DMS79 (cell line): ENCODE measurements at regions not wholly inside any gene's neighbourhood (a gene's known extent, or its start where the extent isn't known, plus 50 kb on each side); places are given as distances from the start of the nearest gene placed in this dataset.

Source experiments
- DNase-seq: peaks from one replicate; lab custom pipeline; 2025; lab: John Stamatoyannopoulos, UW

DNA sequence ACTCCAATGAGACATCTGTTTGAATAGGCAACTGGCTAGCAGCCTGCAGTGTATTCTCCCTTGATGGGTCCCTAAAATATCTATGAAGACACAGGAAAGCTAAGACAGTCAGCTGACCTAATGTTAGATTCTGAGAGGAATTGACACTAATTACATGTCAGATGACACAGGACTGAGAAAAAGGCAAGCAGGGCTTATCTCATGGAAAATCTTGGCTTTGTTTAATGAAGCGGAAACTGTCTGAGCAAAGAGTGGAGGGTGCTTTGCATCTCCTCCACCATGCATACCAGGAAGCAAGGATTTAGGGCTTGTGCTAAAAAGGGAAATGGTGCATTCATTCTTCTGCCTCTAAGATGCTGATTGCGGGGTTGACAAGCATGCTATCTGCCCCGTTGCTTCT lies 135.5 kb upstream of the GLI3 start:
- no peak for DNase-seq

DNA sequence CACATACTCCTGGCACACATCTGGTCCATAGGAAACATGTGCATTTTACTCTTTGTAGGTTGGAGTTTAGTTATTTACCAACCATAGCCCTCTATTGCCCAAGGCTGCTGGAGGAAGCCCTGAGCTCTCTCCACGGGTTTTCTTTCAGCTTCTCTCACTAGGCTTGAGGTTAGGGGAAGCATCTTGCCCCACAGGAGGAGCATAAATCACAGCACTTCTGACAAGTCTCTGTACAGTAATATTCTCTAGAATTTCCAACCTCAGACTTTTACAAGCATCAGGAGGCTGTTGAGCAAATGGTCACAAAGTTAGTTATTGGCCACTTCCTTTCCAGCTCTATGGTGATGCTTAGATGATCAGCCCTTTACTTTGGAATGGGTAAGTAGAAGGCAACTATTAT lies 122.9 kb upstream of the GLI3 start:
- no peak for DNase-seq

DNA sequence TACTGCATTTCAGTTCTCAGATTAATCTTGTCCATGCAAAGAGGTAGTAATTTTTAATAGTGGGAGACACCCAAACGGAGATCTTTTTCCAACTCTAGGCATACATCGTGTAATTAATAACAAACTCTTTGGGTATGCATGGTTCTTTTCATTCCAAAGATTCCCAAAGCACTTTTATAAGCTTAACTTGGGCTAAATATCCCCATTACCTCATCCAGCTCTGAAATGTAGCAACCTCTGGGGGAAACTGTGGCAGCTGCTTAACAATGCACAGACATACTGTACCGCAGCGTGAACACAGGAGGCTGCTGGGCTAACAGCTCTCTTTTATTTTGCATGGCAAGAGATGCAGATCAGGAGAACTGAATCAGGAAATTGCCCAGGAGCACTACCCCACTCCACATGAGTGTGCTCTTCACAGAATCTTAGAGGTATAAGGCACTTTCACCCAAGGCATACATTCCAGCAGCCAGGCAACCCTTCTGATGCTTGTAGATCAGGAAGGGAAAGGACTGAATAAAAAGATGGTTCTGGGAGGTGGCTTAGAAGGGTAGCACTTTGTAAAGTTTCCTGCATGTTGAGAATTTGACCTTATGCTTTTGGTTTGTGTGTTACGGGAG lies 114.4 kb upstream of the GLI3 start:
- no peak for DNase-seq

DNA sequence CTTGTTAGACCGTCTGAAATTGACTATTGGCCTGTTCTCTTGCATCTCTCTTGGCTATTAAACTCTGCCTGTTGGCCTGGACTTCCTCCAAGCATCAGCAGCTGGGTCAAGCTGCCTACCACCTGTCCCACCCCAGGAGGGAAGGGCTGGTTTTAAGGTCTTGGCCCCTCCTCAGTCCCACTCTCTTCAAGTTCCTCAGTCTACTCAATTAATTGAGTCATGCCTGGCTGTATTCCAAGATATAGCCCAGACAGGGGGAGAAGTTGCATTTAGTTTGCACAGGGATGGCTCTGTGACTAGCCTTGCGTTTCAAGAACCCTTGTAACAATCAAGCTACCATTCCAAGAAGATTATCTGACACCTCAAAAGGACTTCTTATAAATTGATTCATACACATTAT lies 113.8 kb upstream of the GLI3 start:
- DNase-seq, result no peak

DNA sequence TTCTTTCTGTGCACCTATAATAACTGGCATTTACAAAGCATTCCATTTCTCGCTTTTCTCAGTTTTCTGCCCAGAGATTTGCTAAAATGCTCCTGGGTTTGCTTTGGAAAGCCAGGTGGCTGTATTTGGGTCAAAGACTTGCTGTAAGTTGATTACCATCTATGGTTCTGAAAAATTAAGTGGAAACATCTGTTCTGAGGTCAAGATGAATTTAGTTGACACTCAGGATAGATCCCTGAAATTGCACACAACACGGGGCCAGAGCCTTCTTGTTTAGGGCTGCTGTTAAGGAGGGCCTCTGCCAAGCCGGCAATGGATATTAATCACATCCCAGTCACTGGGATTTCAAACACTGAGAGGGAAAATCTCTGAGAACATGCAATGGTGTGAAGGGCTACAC lies 111.6 kb upstream of the GLI3 start:
- no peak for DNase-seq

DNA sequence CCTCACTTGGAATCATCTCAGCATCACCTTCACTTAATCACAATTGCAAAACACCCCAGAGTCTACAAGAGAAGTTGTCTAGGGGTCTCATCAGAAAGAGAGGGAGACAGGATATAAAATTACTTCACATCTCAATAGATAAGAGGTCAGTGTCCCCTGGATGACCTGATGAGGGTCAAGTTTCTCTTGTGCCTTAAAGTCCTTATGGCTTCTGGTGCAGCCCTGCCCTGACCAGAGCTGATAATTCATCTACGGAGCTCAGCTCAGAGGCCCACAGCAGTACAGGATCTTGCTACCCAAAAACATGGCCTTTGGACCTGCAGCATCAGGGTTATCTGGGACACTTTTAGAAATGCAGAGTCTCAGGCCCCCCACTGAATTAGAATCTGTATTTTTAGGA lies 111.1 kb upstream of the GLI3 start:
- DNase-seq, result no peak

DNA sequence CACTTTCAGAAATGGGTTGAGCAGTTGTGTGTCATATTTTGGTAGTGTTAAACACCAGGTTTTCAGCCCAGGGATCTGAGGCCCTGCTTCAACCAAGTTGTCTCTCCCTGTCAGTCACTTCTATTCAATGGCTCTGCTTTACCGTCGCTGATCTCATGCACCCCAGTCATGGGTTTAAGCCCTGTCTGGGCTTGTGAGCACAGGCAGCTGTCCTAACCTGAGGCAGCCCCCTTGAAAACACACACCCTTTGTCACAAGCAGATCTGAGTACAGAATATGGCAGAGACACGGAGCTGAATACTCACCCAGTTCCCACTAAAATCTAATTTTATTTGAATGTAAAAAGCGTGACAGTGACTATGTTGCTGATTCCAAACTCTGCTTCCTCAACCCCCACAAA lies 110.6 kb upstream of the GLI3 start:
- DNase-seq, result no peak

DNA sequence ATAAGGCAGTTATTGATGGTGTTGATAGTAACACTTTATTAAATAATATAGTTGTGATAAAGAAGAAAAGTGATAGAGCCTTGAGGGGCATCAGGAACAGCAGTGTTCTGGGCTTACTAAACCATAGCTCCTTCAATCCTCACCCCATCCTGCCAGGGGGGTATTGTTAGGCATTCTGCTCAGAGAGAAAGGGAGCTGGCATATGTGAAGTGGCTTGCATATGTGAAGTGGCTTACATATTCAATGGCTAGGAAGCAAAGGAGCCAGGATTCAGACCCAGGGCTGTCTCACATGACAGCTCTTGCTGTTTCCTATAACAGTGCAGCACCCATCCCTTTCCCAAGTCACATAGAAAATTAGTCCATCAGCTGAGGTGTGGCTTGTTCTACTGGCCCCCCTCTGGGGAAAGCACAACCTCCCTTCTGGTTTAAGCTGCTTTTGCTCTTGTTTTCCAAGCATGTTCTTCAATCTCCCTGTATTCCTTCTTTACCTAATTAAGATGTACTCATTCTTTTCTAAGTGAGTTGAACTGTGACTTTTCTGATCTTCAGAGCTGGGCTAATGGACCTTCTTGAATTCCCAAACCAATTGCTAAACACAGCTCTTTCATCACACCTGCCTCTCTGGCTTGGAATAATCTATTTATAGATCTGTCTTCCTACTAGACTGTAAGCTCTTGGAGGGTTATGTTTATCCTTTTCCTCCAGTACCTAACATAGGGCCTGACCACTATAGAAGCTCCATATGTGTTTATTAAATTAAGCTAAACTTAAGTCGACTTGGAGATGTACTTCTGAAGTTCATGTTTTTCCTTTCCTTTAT lies 108.7 kb upstream of the GLI3 start:
- no peak for DNase-seq

DNA sequence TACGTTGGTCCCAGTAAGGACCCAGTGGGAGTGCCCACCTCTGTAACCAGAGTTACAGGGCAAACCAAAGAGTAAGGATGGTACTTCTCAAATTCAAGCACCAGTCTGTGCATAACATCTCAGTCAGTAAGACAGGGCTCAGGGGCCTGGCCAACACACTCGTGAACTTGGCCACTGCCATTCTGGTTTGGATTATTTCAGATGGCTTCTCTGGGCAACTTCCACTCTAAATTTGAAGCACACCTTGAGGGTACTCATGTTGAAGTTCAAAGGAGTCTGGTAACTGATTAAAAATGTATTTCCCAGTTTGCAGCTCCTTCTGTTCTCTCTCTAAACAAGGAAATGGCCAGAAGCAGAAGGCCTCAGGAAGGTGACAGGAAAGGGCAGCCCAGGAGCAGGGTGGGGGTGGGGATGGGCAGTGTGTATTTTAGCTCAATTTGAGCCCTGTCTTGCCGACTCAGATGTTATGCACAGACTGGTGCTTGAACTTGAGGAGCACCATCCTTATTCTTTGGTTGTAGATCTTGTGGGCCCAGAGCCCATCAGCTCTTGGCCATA lies 107.3 kb upstream of the GLI3 start:
- DNase-seq, result no peak

DNA sequence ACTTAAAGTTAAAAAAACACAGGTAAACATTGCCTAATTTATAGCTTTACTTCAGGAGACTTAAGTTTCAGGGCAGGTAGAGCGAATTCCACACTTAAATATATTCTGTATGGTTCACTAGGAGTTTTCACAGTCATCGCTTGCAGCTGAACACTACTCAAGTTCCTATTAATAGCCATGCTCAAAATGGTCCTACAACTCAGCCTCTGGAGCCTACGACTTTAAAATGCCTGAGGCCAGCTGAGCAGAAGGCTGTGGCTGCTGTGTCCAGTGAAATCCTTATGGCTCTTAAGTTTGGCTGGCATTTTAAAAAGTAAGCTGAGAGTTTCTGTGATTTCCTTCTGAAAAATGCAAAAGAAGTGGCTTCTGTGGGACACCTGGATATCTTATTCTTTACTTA lies 105.4 kb upstream of the GLI3 start:
- no peak for DNase-seq

DNA sequence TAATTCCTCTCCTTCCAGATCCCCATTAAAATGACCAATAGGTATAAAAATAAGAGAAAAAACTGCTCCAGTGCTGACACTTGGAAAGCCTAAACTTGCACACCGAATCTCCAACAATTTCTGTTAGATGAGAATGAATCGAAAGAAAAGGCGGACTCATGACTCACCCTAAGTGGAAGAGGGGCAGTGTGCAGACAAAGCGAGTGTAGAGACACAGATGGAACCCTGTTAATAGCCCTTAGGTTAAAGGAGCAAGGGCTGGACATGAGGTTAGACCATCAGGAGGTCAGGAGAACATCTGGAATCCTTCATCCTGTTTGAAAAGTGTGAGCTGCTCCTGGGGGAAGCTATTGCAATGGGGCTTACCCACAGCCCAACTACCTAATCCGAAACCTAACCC lies 103.4 kb upstream of the GLI3 start:
- no peak for DNase-seq

DNA sequence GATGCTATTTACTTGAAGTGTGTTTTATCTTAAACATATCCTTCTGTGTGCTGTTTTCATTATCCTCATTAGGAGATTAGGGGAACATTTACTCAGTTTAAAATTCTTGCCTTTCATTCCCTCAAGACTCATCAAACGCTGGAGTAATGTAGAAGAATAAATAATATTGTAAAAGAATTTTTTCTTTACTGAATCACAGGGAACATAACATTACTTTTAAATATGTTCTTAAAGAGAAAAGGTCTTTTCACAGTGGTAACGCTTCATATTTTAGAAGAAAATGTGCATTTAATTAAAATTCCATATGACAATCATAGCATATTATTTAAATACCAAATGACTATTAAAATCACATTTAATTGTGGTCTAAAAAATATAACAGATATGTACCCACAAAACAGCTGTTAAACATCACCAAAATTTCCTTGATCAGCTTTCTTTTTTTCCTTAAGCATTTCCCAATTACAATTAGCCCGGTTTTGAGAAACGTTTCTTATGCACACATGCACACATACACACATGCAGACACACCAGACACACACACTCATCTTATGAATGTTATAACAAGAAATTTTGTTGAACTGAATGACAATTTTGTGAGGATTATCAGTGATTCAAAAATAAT lies 102.0 kb upstream of the GLI3 start:
- no peak for DNase-seq

DNA sequence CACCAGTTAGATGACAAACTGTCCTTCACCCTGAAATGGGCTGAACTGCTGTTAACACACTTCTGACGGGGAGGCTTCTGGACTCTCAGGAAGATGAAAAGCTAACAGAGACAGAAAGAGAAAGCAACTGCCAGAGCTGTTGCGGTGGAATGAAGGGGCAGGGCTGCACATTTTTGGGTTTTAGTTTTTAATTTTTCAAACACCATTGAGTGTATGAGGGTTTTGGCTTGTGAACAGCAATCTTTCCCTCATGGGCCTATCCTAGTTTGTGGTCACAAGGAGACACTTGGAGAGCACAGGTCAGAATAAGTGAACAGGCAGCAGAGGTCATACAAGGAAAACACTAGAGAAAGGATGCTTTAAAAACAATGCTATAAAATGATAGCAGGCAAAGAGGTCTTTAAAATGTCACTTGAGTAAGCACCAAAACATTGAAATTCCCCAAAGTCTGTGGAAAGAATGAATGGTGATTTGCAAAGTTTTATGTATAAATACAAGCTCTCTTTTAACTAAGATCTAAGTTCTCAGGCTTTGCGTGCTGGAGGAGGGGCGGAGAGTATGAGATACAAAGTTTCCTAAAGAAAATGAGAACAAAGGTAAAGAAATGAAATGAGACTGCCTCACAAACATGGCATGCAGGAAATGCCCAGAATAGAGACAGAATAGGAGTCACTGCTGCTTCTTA lies 101.4 kb upstream of the GLI3 start:
- no peak for DNase-seq

DNA sequence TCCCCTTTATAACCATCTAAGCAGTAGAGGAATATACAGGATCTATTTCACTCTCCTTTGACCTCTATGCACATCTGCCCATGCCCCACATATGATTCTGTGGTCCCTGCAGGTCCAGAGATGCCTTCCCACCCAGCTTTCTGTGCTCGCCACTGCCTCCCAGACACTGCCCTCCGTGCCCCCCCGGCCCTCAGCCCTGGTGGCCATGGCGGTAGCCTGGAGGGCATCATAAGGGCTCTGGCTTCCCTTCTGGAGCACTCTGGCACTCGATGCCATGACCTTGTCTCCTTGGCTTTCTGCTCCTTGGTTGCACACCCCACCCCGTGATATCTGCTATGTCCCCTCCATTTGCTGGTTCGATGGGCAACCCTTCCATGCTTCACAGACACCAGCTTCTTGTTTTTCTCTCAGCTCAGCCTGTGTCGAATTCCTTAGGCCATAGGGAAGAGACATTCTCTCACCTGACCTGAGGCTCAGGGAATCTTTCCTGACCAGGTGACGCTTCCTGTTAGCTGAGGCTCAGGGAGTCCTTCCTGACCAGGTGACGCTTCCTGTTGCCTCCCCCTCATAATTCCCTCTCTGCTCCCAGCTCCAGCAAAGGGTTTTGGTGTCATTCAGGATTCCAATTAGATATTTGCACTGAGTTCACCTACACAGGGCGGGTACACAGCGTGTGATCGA lies 100.4 kb upstream of the GLI3 start:
- DNase-seq, result no peak

DNA sequence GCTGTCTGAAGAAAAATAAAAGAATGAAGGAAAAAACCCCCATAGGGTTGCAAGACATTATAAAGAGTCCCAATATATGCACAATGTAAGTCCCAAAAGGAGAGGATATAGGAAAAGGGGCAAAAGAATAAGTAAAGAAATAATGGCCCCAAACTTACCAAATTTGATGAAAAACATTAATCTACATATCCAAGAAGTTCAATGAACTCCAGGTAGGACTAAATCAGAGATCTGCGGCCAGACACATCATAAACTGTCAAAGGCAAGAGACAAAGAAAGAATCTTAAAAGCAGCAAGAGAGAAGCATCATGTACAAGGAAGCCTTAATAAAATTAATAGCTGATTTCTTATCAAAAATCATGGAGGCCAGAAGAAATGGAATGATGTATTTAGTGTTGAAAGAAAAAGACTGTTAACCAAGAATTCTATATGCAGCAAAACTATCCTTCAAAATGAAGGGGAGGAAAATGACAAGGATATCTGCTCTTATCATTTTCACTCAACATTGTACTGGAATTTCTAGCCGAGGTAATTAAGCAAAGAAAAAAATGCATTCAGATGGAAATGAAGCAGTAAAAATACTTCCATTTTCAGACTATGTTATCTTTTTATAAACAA lies 95.7 kb upstream of the GLI3 start:
- no peak for DNase-seq

DNA sequence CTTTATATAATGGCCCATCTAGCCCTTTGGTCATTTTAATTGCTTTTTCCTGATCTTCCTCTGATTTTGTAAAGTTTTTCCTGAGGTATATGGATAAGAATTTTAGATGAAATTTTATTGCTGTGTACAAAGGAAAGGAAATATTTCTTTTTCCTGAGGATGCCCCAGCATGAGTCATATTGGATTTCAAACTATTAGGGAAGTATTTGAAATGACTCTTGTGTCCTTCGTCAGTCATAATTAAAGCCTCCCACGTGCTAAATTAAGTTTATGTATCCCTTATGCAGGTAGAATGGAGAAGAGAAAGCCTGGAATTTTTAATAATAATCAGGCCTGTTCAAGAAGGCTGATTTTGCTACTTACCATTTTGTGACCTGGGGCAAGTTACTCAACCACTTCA lies 82.6 kb upstream of the GLI3 start:
- no peak for DNase-seq

DNA sequence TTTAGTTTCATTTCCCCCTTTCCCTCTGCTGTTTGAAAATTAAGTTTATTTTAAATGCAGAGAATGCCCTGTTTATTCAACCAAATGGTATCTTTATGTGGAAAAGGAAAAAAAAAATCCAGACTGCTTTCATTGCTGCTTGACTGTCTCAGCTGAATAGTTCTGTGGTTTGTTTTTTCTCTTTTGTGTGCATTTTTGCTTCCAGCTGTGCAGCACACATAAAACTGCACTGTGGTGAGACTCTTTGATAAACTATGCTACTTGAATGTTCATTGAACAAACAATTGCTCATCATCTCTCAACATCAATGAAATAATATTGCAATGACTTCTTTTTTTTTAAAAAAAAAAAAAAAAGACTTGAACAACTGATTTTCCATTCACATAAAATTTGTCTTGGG lies 78.6 kb upstream of the GLI3 start:
- no peak for DNase-seq

DNA sequence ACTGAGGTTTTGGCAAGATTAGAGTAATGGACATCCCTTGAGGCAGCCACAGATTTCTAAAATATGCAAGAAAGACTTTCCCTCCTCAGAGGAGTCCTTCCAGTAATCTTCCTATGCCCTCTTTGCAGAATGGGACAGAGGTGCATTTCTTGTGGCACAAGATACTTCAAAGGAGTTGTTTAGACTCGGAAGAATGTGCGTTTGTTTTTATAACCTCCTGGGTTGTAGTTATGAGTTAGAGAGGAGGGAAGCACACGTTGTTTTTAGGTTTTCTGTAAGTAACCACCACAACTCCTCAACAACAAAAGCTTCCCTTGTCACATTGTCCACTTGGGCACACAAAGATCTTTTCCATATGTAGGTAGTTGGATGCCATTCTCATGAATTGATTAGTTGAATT lies 78.1 kb upstream of the GLI3 start:
- no peak for DNase-seq

DNA sequence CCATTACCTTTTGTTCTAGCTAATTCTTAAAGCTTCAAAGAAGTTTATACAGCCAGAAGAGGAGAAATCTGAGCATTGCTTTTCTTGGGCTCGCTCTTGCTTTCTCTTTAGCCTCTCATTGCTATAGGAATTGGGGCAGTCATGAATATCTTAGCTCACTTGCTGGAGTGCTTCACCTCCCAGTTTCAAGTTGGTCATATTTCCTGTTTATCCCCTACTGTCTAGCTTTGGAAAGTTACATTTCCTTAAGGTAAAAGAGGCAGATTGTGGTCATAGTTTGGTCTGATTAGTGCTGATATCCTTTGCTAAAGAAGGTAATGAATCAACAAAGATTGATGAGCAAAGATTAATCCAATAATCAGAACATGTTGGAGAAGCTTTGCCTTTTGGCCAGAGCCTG lies 77.7 kb upstream of the GLI3 start:
- DNase-seq, result no peak

DNA sequence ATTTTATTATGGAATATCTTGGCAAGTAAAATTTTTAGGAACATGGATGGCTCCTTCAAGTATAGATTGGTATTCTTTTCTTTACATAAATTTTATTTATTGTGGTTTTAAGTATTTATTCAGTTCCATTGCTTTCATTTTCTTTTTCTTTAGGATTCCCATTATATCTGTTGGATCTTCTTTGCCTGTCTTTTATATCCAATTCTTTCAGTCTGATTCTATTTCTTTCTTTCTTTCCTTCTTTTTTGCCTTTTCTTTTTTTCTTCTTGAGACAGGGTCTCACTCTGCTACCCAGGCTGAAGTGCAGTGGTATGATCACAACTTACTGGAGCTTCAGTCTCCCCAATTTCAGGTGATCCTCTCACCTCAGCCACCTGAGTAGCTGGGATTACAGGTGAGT lies 74.2 kb upstream of the GLI3 start:
- DNase-seq, result no peak

DNA sequence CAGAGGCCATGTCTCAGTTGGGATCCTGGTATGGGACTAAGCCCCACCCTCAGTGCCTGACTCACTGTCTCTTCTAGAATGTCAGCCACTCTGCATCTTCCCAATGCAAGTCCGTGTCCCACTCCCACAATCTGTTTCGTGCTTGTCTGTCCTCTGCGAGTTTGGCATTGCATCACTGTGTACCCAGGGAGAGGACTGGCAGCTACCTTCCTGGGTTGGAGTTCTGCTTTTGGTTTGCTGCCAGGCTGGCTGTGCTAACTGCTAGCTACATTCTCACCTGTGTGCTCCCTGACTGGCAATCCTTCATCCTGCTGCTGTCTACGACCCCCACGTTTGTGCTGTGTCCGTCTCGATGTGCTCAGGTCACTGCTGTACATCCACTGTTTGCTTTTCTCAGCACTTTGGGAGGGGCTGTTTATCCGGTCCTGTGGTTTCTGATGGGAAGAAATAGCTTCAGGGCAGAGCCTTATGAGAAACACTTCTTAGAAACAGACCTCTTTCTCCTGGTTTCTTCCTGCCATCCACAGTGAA lies 56.0 kb upstream of the GLI3 start:
- no peak for DNase-seq
